ENCODE measurements at regions not wholly inside any gene's neighbourhood (a gene's known extent, or its start where the extent isn't known, plus 50 kb on each side); places are given as distances from the start of the nearest gene placed in this dataset.

GRCh38 chr6:55977959-55978665 lies 102.7 kb upstream of the BMP5 start:
- no peak overlapping the region for H3K4me3 ChIP-seq (ENCODE audit: low read depth, low read length)
- TF ChIP-seq, protein P1, sequence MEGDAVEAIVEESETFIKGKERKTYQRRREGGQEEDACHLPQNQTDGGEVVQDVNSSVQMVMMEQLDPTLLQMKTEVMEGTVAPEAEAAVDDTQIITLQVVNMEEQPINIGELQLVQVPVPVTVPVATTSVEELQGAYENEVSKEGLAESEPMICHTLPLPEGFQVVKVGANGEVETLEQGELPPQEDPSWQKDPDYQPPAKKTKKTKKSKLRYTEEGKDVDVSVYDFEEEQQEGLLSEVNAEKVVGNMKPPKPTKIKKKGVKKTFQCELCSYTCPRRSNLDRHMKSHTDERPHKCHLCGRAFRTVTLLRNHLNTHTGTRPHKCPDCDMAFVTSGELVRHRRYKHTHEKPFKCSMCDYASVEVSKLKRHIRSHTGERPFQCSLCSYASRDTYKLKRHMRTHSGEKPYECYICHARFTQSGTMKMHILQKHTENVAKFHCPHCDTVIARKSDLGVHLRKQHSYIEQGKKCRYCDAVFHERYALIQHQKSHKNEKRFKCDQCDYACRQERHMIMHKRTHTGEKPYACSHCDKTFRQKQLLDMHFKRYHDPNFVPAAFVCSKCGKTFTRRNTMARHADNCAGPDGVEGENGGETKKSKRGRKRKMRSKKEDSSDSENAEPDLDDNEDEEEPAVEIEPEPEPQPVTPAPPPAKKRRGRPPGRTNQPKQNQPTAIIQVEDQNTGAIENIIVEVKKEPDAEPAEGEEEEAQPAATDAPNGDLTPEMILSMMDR (IDR thresholded peaks at IDR 0.05; ENCODE audit: low read depth, low read length), result no peak

- TF ChIP-seq, protein P1 (IDR thresholded peaks at IDR 0.05; ENCODE audit: low read depth, low read length), result no peak
These were observed 99.3 kb upstream of the BMP5 start for GRCh38 chr6:55974688-55975087.

GRCh38 chr6:55972091-55972490 lies 96.7 kb upstream of the BMP5 start:
- TF ChIP-seq, protein P1 (IDR thresholded peaks at IDR 0.05; ENCODE audit: low read depth, low read length), result no peak
- H3K4me3 ChIP-seq (ENCODE audit: low read depth, low read length), result no peak overlapping the region

More at GRCh38 chr6:55974688-55975087, 99.3 kb upstream of the BMP5 start:
- no peak overlapping the region for H3K4me3 ChIP-seq (ENCODE audit: low read depth, low read length)

- H3K4me3 ChIP-seq (ENCODE audit: low read depth, low read length), result no peak overlapping the region
- TF ChIP-seq, protein P1 (IDR thresholded peaks at IDR 0.05; ENCODE audit: low read depth, low read length), result no peak
These were observed 94.1 kb upstream of the BMP5 start for GRCh38 chr6:55969526-55969925.

DNA sequence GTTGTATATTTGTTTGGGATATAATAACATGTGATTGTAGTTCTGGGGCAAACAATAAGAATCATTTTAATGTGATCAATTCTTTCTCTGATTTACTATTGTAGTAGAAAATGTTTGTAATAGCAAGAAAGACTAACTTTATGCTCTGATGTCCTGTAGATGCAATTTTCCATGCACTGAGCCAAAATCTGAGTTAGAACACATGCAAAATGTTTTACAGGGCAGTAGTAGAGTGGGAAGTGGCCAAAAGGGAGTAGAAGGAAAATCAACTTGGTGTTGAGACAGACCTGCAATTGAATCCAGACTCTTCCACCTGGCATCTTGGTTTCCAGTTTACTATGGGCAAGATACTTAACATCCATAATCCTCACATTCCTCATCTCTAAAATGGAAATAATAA lies 93.5 kb upstream of the BMP5 start:
- no peak overlapping the region for H3K4me3 ChIP-seq (ENCODE audit: low read depth, low read length)
- TF ChIP-seq, protein P1 (IDR thresholded peaks at IDR 0.05; ENCODE audit: low read depth, low read length), result no peak

- H3K4me3 ChIP-seq (ENCODE audit: low read depth, low read length), result no peak overlapping the region
- TF ChIP-seq, protein P1 (IDR thresholded peaks at IDR 0.05; ENCODE audit: low read depth, low read length), result no peak
These were observed 88.7 kb upstream of the BMP5 start for GRCh38 chr6:55964136-55964535.

DNA sequence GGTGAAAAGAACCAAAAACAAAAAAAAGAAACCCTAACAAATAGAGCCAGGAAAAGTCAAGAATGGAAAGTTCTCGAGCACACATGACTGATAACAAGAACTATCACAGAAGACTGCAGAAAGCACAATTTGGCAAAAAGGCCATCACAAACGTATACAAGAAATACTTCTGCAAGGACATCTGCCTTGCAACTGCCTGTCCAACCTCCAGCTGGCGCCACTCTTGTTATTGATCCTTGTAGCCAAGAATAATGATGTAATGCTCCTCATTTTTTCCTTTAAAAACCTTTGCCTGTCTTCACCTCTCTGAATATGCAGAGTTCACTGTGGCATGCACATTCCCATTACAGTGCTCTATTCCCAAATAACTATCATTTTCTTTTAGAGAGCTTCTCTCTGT lies 87.9 kb upstream of the BMP5 start:
- TF ChIP-seq, protein P1 (IDR thresholded peaks at IDR 0.05; ENCODE audit: low read depth, low read length), result no peak
- H3K4me3 ChIP-seq (ENCODE audit: low read depth, low read length), result no peak overlapping the region
